ENCODE measurements at regions not wholly inside any gene's neighbourhood (a gene's known extent, or its start where the extent isn't known, plus 50 kb on each side); places are given as distances from the start of the nearest gene placed in this dataset.

DNA sequence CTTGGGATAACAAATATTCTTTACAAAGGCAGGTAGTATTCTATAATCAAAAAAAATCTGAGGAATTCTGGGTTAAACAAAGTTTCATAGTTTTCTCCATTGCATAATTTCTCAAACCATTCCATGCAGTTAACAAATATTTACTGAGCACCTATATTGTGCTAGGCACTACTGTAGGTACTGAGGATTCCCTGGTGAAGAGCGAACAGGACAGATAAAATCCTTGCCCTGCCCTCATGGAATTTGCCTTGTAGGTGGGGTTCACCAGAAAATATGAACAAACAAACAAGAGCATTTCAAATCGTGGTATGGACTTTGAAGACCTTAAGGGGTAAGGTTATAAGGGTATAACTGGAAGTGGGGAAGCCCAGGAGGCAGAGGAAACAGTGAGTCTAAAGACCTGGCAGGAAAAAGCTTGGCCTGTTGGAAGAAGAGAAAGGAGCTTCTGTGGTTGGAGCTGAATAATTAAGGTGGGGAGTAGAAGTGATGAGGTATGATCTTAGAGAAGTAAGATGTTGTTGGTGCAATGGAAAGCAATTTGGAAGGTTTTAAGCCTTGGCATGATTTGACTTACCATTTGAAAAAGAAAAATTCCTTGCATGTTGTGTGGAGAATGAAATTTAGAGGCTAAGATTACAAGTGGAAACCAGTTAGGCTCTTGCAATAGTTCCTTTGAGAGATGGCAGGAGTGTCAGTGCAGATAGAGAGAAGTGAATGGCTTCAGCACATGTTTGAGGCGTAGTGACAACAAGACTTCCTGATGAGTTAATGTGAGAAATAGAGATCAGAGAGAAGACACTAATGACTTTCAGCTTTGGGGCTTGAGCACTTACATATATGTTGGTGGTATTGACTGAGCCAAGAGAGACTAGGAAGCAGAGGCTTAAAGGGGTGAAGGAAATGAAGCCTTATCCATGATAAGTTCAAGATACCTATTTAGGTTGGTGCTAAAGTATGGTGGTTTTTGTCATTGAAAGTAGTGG is 55.7 kb upstream of the PICALM start:
- in situ Hi-C loops (cut with HindIII; ENCODE audit: low pct_unique_long_range_greater_than_20kb, low sequenced_read_pairs) = no loop called here
- Histone ChIP-seq H3K4me3 (ENCODE audit: low read depth in 2 of 2, low read length in 2 of 2) (no peak overlapping the region), H3K36me3 (ENCODE audit: control insufficient read depth, insufficient read depth, low read length) (no peaks in the 10 kb centered on the region), H3K4me1 (ENCODE audit: control insufficient read depth, insufficient read depth, low read length) (no peaks in the 10 kb centered on the region), H3K27me3 (ENCODE audit: control insufficient read depth, insufficient read depth, low read length) (peaks cover 2% of the 10 kb centered on the region; the same call in 1 of the 2 replicates), H3K9me3 (ENCODE audit: control insufficient read depth, insufficient read depth, low read depth, low read length) (no peaks in the 10 kb centered on the region), H3K27ac (ENCODE audit: low read length) (no peak overlapping the region)
- ChIA-PET CTCF (interaction anchor here (0.6 kb wide), 1 partner anchor 8 kb away, joined by 5 read pairs; no protein-coding TSS in a partner anchor), POLR2A (no interaction called here)
- BruUV-seq (replicated peaks) = no TSS peak
- DNase-seq (ENCODE audit: low read depth, low spot score) (no peak), ATAC-seq (no peak)
- intact Hi-C loops (cut with micrococcal nuclease; ENCODE audit: unreplicated experiment) = no loop called here
- TF ChIP-seq, protein P1, sequence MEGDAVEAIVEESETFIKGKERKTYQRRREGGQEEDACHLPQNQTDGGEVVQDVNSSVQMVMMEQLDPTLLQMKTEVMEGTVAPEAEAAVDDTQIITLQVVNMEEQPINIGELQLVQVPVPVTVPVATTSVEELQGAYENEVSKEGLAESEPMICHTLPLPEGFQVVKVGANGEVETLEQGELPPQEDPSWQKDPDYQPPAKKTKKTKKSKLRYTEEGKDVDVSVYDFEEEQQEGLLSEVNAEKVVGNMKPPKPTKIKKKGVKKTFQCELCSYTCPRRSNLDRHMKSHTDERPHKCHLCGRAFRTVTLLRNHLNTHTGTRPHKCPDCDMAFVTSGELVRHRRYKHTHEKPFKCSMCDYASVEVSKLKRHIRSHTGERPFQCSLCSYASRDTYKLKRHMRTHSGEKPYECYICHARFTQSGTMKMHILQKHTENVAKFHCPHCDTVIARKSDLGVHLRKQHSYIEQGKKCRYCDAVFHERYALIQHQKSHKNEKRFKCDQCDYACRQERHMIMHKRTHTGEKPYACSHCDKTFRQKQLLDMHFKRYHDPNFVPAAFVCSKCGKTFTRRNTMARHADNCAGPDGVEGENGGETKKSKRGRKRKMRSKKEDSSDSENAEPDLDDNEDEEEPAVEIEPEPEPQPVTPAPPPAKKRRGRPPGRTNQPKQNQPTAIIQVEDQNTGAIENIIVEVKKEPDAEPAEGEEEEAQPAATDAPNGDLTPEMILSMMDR (IDR thresholded peaks at IDR 0.05) = no peak; the same call in 1 of the 2 replicates
- TF ChIP-seq SIN3A (IDR thresholded peaks at IDR 0.05; ENCODE audit: borderline replicate concordance, insufficient read depth, low read depth, low read length) = no peak
- TF ChIP-seq POLR2AphosphoS5 (IDR thresholded peaks at IDR 0.05; ENCODE audit: low read depth, low read length) = no peak
- TF ChIP-seq TCF7L2 (IDR thresholded peaks at IDR 0.05; ENCODE audit: low read depth, low read length) = no peak
- TF ChIP-seq, protein P2, sequence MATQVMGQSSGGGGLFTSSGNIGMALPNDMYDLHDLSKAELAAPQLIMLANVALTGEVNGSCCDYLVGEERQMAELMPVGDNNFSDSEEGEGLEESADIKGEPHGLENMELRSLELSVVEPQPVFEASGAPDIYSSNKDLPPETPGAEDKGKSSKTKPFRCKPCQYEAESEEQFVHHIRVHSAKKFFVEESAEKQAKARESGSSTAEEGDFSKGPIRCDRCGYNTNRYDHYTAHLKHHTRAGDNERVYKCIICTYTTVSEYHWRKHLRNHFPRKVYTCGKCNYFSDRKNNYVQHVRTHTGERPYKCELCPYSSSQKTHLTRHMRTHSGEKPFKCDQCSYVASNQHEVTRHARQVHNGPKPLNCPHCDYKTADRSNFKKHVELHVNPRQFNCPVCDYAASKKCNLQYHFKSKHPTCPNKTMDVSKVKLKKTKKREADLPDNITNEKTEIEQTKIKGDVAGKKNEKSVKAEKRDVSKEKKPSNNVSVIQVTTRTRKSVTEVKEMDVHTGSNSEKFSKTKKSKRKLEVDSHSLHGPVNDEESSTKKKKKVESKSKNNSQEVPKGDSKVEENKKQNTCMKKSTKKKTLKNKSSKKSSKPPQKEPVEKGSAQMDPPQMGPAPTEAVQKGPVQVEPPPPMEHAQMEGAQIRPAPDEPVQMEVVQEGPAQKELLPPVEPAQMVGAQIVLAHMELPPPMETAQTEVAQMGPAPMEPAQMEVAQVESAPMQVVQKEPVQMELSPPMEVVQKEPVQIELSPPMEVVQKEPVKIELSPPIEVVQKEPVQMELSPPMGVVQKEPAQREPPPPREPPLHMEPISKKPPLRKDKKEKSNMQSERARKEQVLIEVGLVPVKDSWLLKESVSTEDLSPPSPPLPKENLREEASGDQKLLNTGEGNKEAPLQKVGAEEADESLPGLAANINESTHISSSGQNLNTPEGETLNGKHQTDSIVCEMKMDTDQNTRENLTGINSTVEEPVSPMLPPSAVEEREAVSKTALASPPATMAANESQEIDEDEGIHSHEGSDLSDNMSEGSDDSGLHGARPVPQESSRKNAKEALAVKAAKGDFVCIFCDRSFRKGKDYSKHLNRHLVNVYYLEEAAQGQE (IDR thresholded peaks at IDR 0.05; ENCODE audit: insufficient read depth in 1 of 2, low read depth in 2 of 2, low read length in 1 of 2) = no peak

DNA sequence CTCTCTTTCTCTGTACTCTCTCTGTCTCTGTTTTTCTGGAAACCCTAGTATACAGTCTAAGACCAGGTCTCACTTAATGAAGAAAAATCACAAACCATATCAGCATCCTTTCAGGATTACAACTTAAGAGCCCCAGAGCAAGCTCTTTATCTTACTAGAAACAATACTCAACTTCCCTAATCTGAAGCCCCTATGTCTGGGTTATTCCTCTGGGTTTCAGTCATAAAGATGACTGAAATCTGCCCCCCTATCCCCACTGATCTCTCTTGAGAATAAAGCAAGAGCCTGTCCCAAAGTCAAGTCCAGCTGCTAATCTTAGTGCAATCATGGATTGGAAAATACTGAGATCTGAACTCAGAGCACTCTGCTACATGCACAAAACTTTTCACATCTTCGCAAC is 53.9 kb upstream of the PICALM start:
- TF ChIP-seq TCF7L2 (IDR thresholded peaks at IDR 0.05; ENCODE audit: low read depth, low read length) = no peak
- TF ChIP-seq POLR2AphosphoS5 (IDR thresholded peaks at IDR 0.05; ENCODE audit: low read depth, low read length) = no peak
- TF ChIP-seq, protein P2 (IDR thresholded peaks at IDR 0.05; ENCODE audit: insufficient read depth in 1 of 2, low read depth in 2 of 2, low read length in 1 of 2) = no peak
- no peak for TF ChIP-seq SIN3A (IDR thresholded peaks at IDR 0.05; ENCODE audit: borderline replicate concordance, insufficient read depth, low read depth, low read length)
- TF ChIP-seq, protein P1 (IDR thresholded peaks at IDR 0.05) = no peak
- CTCF ChIA-PET = no interaction called here
- POLR2A ChIA-PET = no interaction called here
- Histone ChIP-seq H3K4me3 (ENCODE audit: low read depth in 2 of 2, low read length in 2 of 2) (no peak overlapping the region), H3K9me3 (ENCODE audit: control insufficient read depth, insufficient read depth, low read depth, low read length) (no peaks in the 10 kb centered on the region), H3K27me3 (ENCODE audit: control insufficient read depth, insufficient read depth, low read length) (peaks cover 2% of the 10 kb centered on the region; the same call in 1 of the 2 replicates), H3K4me1 (ENCODE audit: control insufficient read depth, insufficient read depth, low read length) (no peaks in the 10 kb centered on the region), H3K36me3 (ENCODE audit: control insufficient read depth, insufficient read depth, low read length) (no peaks in the 10 kb centered on the region), H3K27ac (ENCODE audit: low read length) (no peak overlapping the region)
- no TSS peak for BruUV-seq (replicated peaks)
- ATAC-seq (no peak), DNase-seq (ENCODE audit: low read depth, low spot score) (no peak)
- intact Hi-C loops (cut with micrococcal nuclease; ENCODE audit: unreplicated experiment) (no loop called here), in situ Hi-C loops (cut with HindIII; ENCODE audit: low pct_unique_long_range_greater_than_20kb, low sequenced_read_pairs) (no loop called here)

Measured in Panc1 (cell line).